Esophagus muscularis mucosa (tissue), 4 donors: ENCODE measurements at regions not wholly inside any gene's neighbourhood (a gene's known extent, or its start where the extent isn't known, plus 50 kb on each side); places are given as distances from the start of the nearest gene placed in this dataset.

Experiments used
- DNase-seq: peaks from one replicate; pipeline ENCODE4 v3.0.0-alpha.2; 2017; ENCODE audit errors: extremely low spot score
- H3K27ac ChIP-seq, 4 donors: fragments of 200-600 bp; sonication (generic); replicated peaks in 1 of 4; 1 replicate in 3 of 4; 2 replicates in 1 of 4; pipeline ENCODE4 v1.5.1; 2016 to 2019; ENCODE audit warnings: mild to moderate bottlenecking in 1 of 4
- H3K27me3 ChIP-seq, 4 donors: fragments of 200-600 bp; sonication (generic); one replicate each; pipeline versions ENCODE4 v1.5.1 to v1.6.0; 2016 to 2019
- H3K36me3 ChIP-seq, 4 donors: fragments of 200-600 bp; sonication (generic); one replicate each; pipeline ENCODE4 v1.5.1; 2016 to 2019
- H3K4me1 ChIP-seq, 4 donors: fragments of 200-600 bp; sonication (generic); one replicate each; pipeline ENCODE4 v1.5.1; 2016 to 2019
- H3K4me3 ChIP-seq, 4 donors: fragments of 200-600 bp; sonication (generic); 1 replicate in 2 of 4; 2 replicates in 2 of 4; pipeline ENCODE4 v1.5.1; 2016 to 2019; ENCODE audit warnings: mild to moderate bottlenecking in 4 of 4, moderate library complexity in 1 of 4
- H3K9me3 ChIP-seq, 4 donors: fragments of 200-600 bp; sonication (generic); 1 replicate in 3 of 4; 2 replicates in 1 of 4; pipeline ENCODE4 v1.5.1; 2016 to 2019
- CTCF ChIP-seq, 3 experiments: fragments of 200-600 bp in 2 of 3; fragments of 450-650 bp in 1 of 3; sonication (generic) in 2 of 3; IDR thresholded peaks; one replicate each; pipeline ENCODE4 v1.5.1; 2017 to 2019; ENCODE audit warnings: antibody characterized with exemption in 3 of 3, mild to moderate bottlenecking in 2 of 3, moderate library complexity in 1 of 3
- EP300 ChIP-seq: sonication (generic); formaldehyde crosslinking; IDR thresholded peaks from one replicate; pipeline ENCODE4 v1.6.1; 2017; ENCODE audit warnings: antibody characterized with exemption
- POLR2A ChIP-seq: fragments of 450-650 bp; IDR thresholded peaks from one replicate; pipeline ENCODE4 v1.6.1; 2017; ENCODE audit warnings: antibody characterized with exemption, moderate library complexity, mild to moderate bottlenecking, low read depth
- POLR2AphosphoS5 ChIP-seq, 2 donors: sonication (generic); formaldehyde crosslinking; IDR thresholded peaks; one replicate each; pipeline ENCODE4 v1.6.1; 2017; ENCODE audit warnings: antibody characterized with exemption in 2 of 2
- WGBS: methylation state at CpG from one replicate; pipeline ENCODE4 v1.1.5; 2018; 5-methylcytosine and 5-hydroxymethylcytosine counted together
- intact Hi-C: fragments of 100-400 bp; cut with DNase I; formaldehyde crosslinking; loops from one replicate; pipeline ENCODE4 v1.15.1; 2023

GRCh38 chr21:22754746-22755145 lies 1756.5 kb downstream of the NCAM2 start:
- H3K27me3 ChIP-seq, result no peaks in the 10 kb centered on the region
- WGBS, result 52% methylated on average over 1 of the region's 1 CpG
- no peaks in the 10 kb centered on the region for H3K9me3 ChIP-seq
- no peak overlapping the region for H3K27ac ChIP-seq
- H3K4me1 ChIP-seq, result no peaks in the 10 kb centered on the region
- TF ChIP-seq CTCF (IDR thresholded peaks at IDR 0.05) (no peak), POLR2AphosphoS5 (IDR thresholded peaks at IDR 0.05) (no peak), POLR2A (no peak), EP300 (no peak)
- H3K36me3 ChIP-seq, result no peaks in the 10 kb centered on the region
- no peak for DNase-seq
- no peak overlapping the region for H3K4me3 ChIP-seq
- intact Hi-C loops, result no loop called here

GRCh38 chr21:22758478-22758877 lies 1760.3 kb downstream of the NCAM2 start:
- Histone ChIP-seq H3K4me1 (no peaks in the 10 kb centered on the region), H3K27me3 (no peaks in the 10 kb centered on the region), H3K4me3 (no peak overlapping the region), H3K9me3 (no peaks in the 10 kb centered on the region), H3K36me3 (no peaks in the 10 kb centered on the region), H3K27ac (no peak overlapping the region)
- DNase-seq, result no peak
- WGBS, result 100% methylated on average over 1 of the region's 1 CpG
- intact Hi-C loops, result no loop called here
- TF ChIP-seq POLR2A (no peak), EP300 (no peak), POLR2AphosphoS5 (IDR thresholded peaks at IDR 0.05) (no peak), CTCF (IDR thresholded peaks at IDR 0.05) (no peak)

- no peak overlapping the region for H3K4me3 ChIP-seq
- H3K4me1 ChIP-seq, result no peaks in the 10 kb centered on the region
- intact Hi-C loops, result no loop called here
- H3K36me3 ChIP-seq, result no peaks in the 10 kb centered on the region
- H3K27ac ChIP-seq, result no peak overlapping the region
- H3K27me3 ChIP-seq, result no peaks in the 10 kb centered on the region
- DNase-seq, result no peak
- TF ChIP-seq POLR2AphosphoS5 (IDR thresholded peaks at IDR 0.05) (no peak), POLR2A (no peak), EP300 (no peak), CTCF (IDR thresholded peaks at IDR 0.05) (no peak)
- H3K9me3 ChIP-seq, result peaks cover 0 to 6% (median 0%) of the 10 kb centered on the region in 4 donors
- 78% methylated on average over 2 of the region's 2 CpGs for WGBS
These were observed 1764.3 kb downstream of the NCAM2 start for GRCh38 chr21:22762463-22762862.

DNA sequence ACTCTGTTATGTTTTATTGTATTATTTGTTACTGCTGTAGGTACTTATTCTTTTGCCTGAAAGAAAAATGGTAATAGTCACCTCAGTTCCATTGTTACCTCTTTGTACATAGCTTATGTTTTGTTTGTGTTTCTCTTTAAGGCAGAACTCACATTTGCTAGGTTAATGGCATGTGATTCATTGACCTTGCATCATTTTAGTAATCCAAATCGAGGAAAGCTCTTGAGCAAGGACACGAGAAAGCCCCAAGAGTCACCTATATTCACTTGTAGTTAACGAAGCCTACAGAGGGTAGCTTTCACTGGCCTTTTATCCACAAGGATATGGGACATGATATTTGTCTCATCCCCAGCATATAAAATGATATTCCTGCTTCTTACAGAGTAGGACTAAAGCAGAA lies 1765.2 kb downstream of the NCAM2 start:
- Histone ChIP-seq H3K27me3 (no peaks in the 10 kb centered on the region), H3K4me1 (no peaks in the 10 kb centered on the region), H3K4me3 (no peak overlapping the region), H3K9me3 (peaks cover 0 to 6% (median 0%) of the 10 kb centered on the region in 4 donors), H3K27ac (no peak overlapping the region), H3K36me3 (no peaks in the 10 kb centered on the region)
- TF ChIP-seq POLR2AphosphoS5 (IDR thresholded peaks at IDR 0.05) (no peak), CTCF (IDR thresholded peaks at IDR 0.05) (no peak), POLR2A (no peak), EP300 (no peak)
- intact Hi-C loops, result no loop called here
- WGBS, result 75% methylated on average over 3 of the region's 3 CpGs
- DNase-seq, result no peak

GRCh38 chr21:22764222-22764621 lies 1766.0 kb downstream of the NCAM2 start:
- intact Hi-C loops, result no loop called here
- H3K9me3 ChIP-seq, result peaks cover 0 to 6% (median 0%) of the 10 kb centered on the region in 4 donors
- no peaks in the 10 kb centered on the region for H3K4me1 ChIP-seq
- no peaks in the 10 kb centered on the region for H3K27me3 ChIP-seq
- 79% methylated on average over 3 of the region's 3 CpGs for WGBS
- no peaks in the 10 kb centered on the region for H3K36me3 ChIP-seq
- TF ChIP-seq CTCF (IDR thresholded peaks at IDR 0.05) (no peak), EP300 (no peak), POLR2A (no peak), POLR2AphosphoS5 (IDR thresholded peaks at IDR 0.05) (no peak)
- H3K4me3 ChIP-seq, result no peak overlapping the region
- no peak overlapping the region for H3K27ac ChIP-seq
- DNase-seq, result no peak
